SK-N-SH (cell line): ENCODE measurements at regions not wholly inside any gene's neighbourhood (a gene's known extent, or its start where the extent isn't known, plus 50 kb on each side); places are given as distances from the start of the nearest gene placed in this dataset.

Source experiments
- CTCF ChIA-PET: fragments of 300-600, 350-600 bp; formaldehyde crosslinking; extraction: SDS; loops from one replicate; lab custom pipeline; 2021; lab: Yijun Ruan, JAX
- POLR2A ChIA-PET: fragments of 350-600 bp; sonication (Branson Sonifier 250); formaldehyde crosslinking; extraction: SDS; loops from one replicate; lab custom pipeline; 2020; ENCODE audit warnings: antibody characterized with exemption, inconsistent platforms; lab: Yijun Ruan, JAX
- DNase-seq: peaks from one replicate; pipeline ENCODE4 v3.0.0; 2012
- H2AFZ ChIP-seq: fragments of 200-600 bp; sonication (generic); 2 replicates; pipeline ENCODE4 v1.8.1; 2016; ENCODE audit warnings: antibody characterized with exemption, mild to moderate bottlenecking, low read depth
- H3F3A ChIP-seq: fragments of 200-600 bp; sonication (generic); replicated peaks from 2 replicates; pipeline ENCODE3; 2016; ENCODE audit warnings: antibody characterized with exemption, mild to moderate bottlenecking; ENCODE audit not compliant: insufficient read depth
- H3K27ac ChIP-seq, 2 experiments: fragments of 200-500 bp in 1 of 2; fragments of 200-600 bp in 1 of 2; sonication (Bioruptor generic) in 1 of 2; sonication (generic), shearing (Covaris generic) in 1 of 2; 2 replicates each; pipeline versions ENCODE4 v1.5.1 to v1.6.1; 2014 to 2016; ENCODE audit warnings: low read depth in 2 of 2, inconsistent platforms in 1 of 2, low read length in 1 of 2, mild to moderate bottlenecking in 1 of 2, mixed read lengths in 1 of 2
- H3K27me3 ChIP-seq: fragments of 200-600 bp; sonication (generic), shearing (Covaris generic); 2 replicates; pipeline ENCODE4 v1.6.1; 2016; ENCODE audit warnings: mixed run types; ENCODE audit not compliant: insufficient read depth
- H3K36me3 ChIP-seq, 2 experiments: fragments of 200-500 bp in 1 of 2; fragments of 200-600 bp in 1 of 2; sonication (Bioruptor generic) in 1 of 2; sonication (generic) in 1 of 2; replicated peaks in 1 of 2; 2 replicates each; pipeline versions ENCODE3 to v1.5.1; 2014 to 2016; ENCODE audit warnings: low read length in 1 of 2, mild to moderate bottlenecking in 1 of 2; ENCODE audit not compliant: insufficient read depth in 2 of 2, control insufficient read depth in 1 of 2
- H3K4me1 ChIP-seq, 2 experiments: fragments of 200-500 bp in 1 of 2; fragments of 200-600 bp in 1 of 2; sonication (Bioruptor generic) in 1 of 2; sonication (generic), shearing (Covaris generic) in 1 of 2; 2 replicates each; pipeline versions ENCODE4 v1.5.1 to v1.6.1; 2014 to 2016; ENCODE audit warnings: low read depth in 1 of 2, low read length in 1 of 2, mixed run types in 1 of 2; ENCODE audit not compliant: insufficient read depth in 2 of 2, control insufficient read depth in 1 of 2
- H3K4me2 ChIP-seq: fragments of 200-600 bp; sonication (generic), shearing (Covaris generic); 2 replicates; pipeline ENCODE4 v1.6.1; 2017; ENCODE audit warnings: mixed run types
- H3K4me3 ChIP-seq, 2 experiments: fragments of 200-500 bp in 1 of 2; fragments of 200-600 bp in 1 of 2; sonication (Bioruptor generic) in 1 of 2; sonication (generic), shearing (Covaris generic) in 1 of 2; 2 replicates each; pipeline versions ENCODE4 v1.5.1 to v1.8.1; 2014 to 2016; ENCODE audit warnings: low read depth in 2 of 2, inconsistent platforms in 1 of 2, low read length in 1 of 2, mild to moderate bottlenecking in 1 of 2, mixed read lengths in 1 of 2, moderate library complexity in 1 of 2
- H3K79me2 ChIP-seq: fragments of 200-600 bp; sonication (generic); 2 replicates; pipeline ENCODE4 v1.8.1; 2017; ENCODE audit warnings: mild to moderate bottlenecking; ENCODE audit not compliant: insufficient read depth
- H3K9ac ChIP-seq: fragments of 200-600 bp; sonication (generic); 2 replicates; pipeline ENCODE4 v1.6.1; 2017; ENCODE audit warnings: mixed run types
- H3K9me2 ChIP-seq: fragments of 200-600 bp; sonication (generic); 2 replicates; pipeline ENCODE4 v1.6.1; 2017; ENCODE audit warnings: mixed run types
- H3K9me3 ChIP-seq: fragments of 200-600 bp; sonication (generic); 2 replicates; pipeline ENCODE4 v1.6.1; 2017; ENCODE audit warnings: mixed run types, mild to moderate bottlenecking, moderate library complexity
- H4K20me1 ChIP-seq: fragments of 200-600 bp; sonication (generic); 2 replicates; pipeline ENCODE4 v1.6.1; 2017; ENCODE audit warnings: mild to moderate bottlenecking, mixed run types; ENCODE audit not compliant: insufficient read depth
- CHD2 ChIP-seq: fragments of 150-350 bp; IDR thresholded peaks from 2 replicates; pipeline ENCODE4 v1.6.1; 2018; ENCODE audit warnings: low read length; ENCODE audit not compliant: partially characterized antibody
- ELF1 ChIP-seq: IDR thresholded peaks from 2 replicates; pipeline ENCODE4 v1.4.0; 2012
- EP300 ChIP-seq, 2 experiments: IDR thresholded peaks; 2 replicates each; pipeline versions ENCODE4 v1.4.0 to v1.6.1; 2012; ENCODE audit warnings: borderline replicate concordance in 1 of 2, low read depth in 1 of 2, low read length in 1 of 2
- EZH2phosphoT487 ChIP-seq: fragments of 200-600 bp; sonication (generic); IDR thresholded peaks from 2 replicates; pipeline ENCODE4 v1.6.1; 2017; ENCODE audit warnings: low read depth, mixed run types, mild to moderate bottlenecking, antibody characterized with exemption, moderate library complexity, borderline replicate concordance
- IRF3 ChIP-seq: fragments of 150-350 bp; IDR thresholded peaks from 2 replicates; pipeline ENCODE4 v1.6.1; 2016; ENCODE audit warnings: mild to moderate bottlenecking, low read depth, low read length
- JUND ChIP-seq: IDR thresholded peaks from 2 replicates; pipeline ENCODE4 v1.4.0; 2012
- MAX ChIP-seq: IDR thresholded peaks from 2 replicates; pipeline ENCODE4 v1.4.0; 2012; ENCODE audit warnings: low read depth
- MEF2A ChIP-seq: IDR thresholded peaks from 2 replicates; pipeline ENCODE4 v1.4.0; 2012; ENCODE audit warnings: low read depth, borderline replicate concordance
- MXI1 ChIP-seq: IDR thresholded peaks from 2 replicates; pipeline ENCODE4 v1.6.1; 2012; ENCODE audit warnings: mild to moderate bottlenecking, low read depth, low read length, improper control_type of control experiment
- NFIC ChIP-seq: IDR thresholded peaks from 2 replicates; pipeline ENCODE4 v1.4.0; 2012; ENCODE audit warnings: borderline replicate concordance
- NRF1 ChIP-seq: IDR thresholded peaks from 2 replicates; pipeline ENCODE4 v1.6.1; 2012; ENCODE audit warnings: low read depth, mild to moderate bottlenecking, low read length
- RAD21 ChIP-seq: IDR thresholded peaks from 2 replicates; pipeline ENCODE4 v1.6.1; 2012; ENCODE audit warnings: mild to moderate bottlenecking, low read length
- RFX5 ChIP-seq: IDR thresholded peaks from 2 replicates; pipeline ENCODE4 v1.6.1; 2012; ENCODE audit warnings: mild to moderate bottlenecking, improper control_type of control experiment, low read length
- RXRA ChIP-seq: IDR thresholded peaks from 2 replicates; pipeline ENCODE4 v1.4.0; 2012; ENCODE audit warnings: low read depth, mild to moderate bottlenecking, borderline replicate concordance
- SIN3A ChIP-seq: IDR thresholded peaks from 2 replicates; pipeline ENCODE4 v1.6.1; 2012; ENCODE audit warnings: low read depth, mild to moderate bottlenecking, low read length, moderate library complexity, borderline replicate concordance
- SMC3 ChIP-seq: IDR thresholded peaks from 2 replicates; pipeline ENCODE4 v1.6.1; 2012; ENCODE audit warnings: low read depth, low read length, improper control_type of control experiment
- TEAD4 ChIP-seq: IDR thresholded peaks from 2 replicates; pipeline ENCODE4 v1.4.0; 2012; ENCODE audit warnings: mild to moderate bottlenecking, borderline replicate concordance; ENCODE audit not compliant: insufficient read depth
- WGBS: methylation state at CpG from one replicate; pipeline ENCODE4 v1.1.6; 2017; ENCODE audit warnings: low lambda C conversion rate; 5-methylcytosine and 5-hydroxymethylcytosine counted together
- TF ChIP-seq, protein P1 (sequence below): fragments of 200-600 bp; sonication (generic); IDR thresholded peaks from 2 replicates; pipeline ENCODE4 v1.6.1; 2017; ENCODE audit warnings: antibody characterized with exemption, mild to moderate bottlenecking, moderate library complexity
- TF ChIP-seq, protein P2 (sequence below): fragments of 150-350 bp; IDR thresholded peaks from 2 replicates; pipeline ENCODE4 v1.6.1; 2017; ENCODE audit warnings: antibody characterized with exemption, low read length, low read depth, borderline replicate concordance

DNA sequence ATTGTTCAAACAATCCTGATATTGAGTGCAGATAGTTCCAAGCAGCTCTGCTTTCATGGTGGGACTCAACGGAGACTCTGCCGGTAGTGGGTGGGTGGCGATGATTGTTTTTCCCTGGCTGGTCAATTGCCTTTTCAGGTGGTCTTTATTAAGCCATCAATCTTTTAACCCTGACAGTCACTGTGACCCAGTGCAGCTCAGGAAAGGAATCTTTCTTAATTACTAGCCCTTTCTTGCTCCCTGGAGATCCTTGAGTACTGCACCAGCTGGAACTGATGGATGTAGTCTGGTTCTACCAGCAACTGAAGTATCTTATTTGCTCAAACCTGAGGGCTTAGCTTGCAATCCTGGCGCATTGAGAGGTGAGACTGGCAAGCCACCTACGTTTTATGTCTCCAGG, 196.4 kb downstream of the PLPP3 start:
- Histone ChIP-seq H2AFZ (no peak overlapping the region), H4K20me1 (no peaks in the 10 kb centered on the region), H3K27ac (no peak overlapping the region), H3K36me3 (no peaks in the 10 kb centered on the region), H3F3A (no peaks in the 10 kb centered on the region), H3K9me3 (no peaks in the 10 kb centered on the region), H3K4me1 (peaks cover 0 to 30% of the 10 kb centered on the region in 2 experiments; a peak in 2 of 4 replicates), H3K9ac (no peak overlapping the region), H3K79me2 (no peaks in the 10 kb centered on the region), H3K9me2 (no peaks in the 10 kb centered on the region), H3K27me3 (no peaks in the 10 kb centered on the region), H3K4me3 (no peak overlapping the region), H3K4me2 (no peak overlapping the region)
- no peak for TF ChIP-seq CHD2
- no peak for TF ChIP-seq IRF3
- no peak for TF ChIP-seq RFX5
- no peak for TF ChIP-seq MAX
- TF ChIP-seq EP300 (IDR thresholded peaks at IDR 0.05; ENCODE audit: borderline replicate concordance in 1 of 2, low read depth in 1 of 2, low read length in 1 of 2): no peak
- no peak for TF ChIP-seq NFIC
- no peak for TF ChIP-seq RAD21
- TF ChIP-seq MXI1: no peak
- no peak for TF ChIP-seq EZH2phosphoT487
- TF ChIP-seq ELF1: no peak
- TF ChIP-seq, protein P1, sequence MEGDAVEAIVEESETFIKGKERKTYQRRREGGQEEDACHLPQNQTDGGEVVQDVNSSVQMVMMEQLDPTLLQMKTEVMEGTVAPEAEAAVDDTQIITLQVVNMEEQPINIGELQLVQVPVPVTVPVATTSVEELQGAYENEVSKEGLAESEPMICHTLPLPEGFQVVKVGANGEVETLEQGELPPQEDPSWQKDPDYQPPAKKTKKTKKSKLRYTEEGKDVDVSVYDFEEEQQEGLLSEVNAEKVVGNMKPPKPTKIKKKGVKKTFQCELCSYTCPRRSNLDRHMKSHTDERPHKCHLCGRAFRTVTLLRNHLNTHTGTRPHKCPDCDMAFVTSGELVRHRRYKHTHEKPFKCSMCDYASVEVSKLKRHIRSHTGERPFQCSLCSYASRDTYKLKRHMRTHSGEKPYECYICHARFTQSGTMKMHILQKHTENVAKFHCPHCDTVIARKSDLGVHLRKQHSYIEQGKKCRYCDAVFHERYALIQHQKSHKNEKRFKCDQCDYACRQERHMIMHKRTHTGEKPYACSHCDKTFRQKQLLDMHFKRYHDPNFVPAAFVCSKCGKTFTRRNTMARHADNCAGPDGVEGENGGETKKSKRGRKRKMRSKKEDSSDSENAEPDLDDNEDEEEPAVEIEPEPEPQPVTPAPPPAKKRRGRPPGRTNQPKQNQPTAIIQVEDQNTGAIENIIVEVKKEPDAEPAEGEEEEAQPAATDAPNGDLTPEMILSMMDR: no peak
- TF ChIP-seq, protein P2, sequence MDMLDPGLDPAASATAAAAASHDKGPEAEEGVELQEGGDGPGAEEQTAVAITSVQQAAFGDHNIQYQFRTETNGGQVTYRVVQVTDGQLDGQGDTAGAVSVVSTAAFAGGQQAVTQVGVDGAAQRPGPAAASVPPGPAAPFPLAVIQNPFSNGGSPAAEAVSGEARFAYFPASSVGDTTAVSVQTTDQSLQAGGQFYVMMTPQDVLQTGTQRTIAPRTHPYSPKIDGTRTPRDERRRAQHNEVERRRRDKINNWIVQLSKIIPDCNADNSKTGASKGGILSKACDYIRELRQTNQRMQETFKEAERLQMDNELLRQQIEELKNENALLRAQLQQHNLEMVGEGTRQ: no peak
- no peak for TF ChIP-seq TEAD4
- no peak for TF ChIP-seq NRF1
- TF ChIP-seq MEF2A: no peak
- TF ChIP-seq SIN3A: no peak
- no peak for TF ChIP-seq JUND
- no peak for TF ChIP-seq RXRA
- TF ChIP-seq SMC3: no peak
- CTCF ChIA-PET: interaction anchor here (0.7 kb wide), 2 partner anchors 9 to 202 kb away, joined by 3 read pairs; no protein-coding TSS in a partner anchor
- 75% methylated on average over 3 of the region's 5 CpGs for WGBS
- POLR2A ChIA-PET: no interaction called here
- DNase-seq: no peak
